HG03196 (cell line): ENCODE measurements at regions not wholly inside any gene's neighbourhood (a gene's known extent, or its start where the extent isn't known, plus 50 kb on each side); places are given as distances from the start of the nearest gene placed in this dataset.

Experiments used
- ATAC-seq: cut with Tn5 transposase; IDR thresholded peaks from one replicate; pipeline ENCODE4 v1.9.1; 2021; ENCODE audit not compliant: unreplicated experiment

GRCh38 chr22:49193901-49194465 lies 633.7 kb downstream of the BRD1 start:
- ATAC-seq = no peak

GRCh38 chr22:49193348-49193747 lies 634.3 kb downstream of the BRD1 start:
- no peak for ATAC-seq

GRCh38 chr22:49192857-49193250 lies 634.8 kb downstream of the BRD1 start:
- no peak for ATAC-seq

GRCh38 chr22:49192180-49192856 lies 635.4 kb downstream of the BRD1 start:
- no peak for ATAC-seq

- no peak for ATAC-seq
Measured at GRCh38 chr22:49191506-49191980, 636.1 kb downstream of the BRD1 start.

- no peak for ATAC-seq
Measured at GRCh38 chr22:49190816-49191505, 636.7 kb downstream of the BRD1 start.

- ATAC-seq = no peak
Measured at GRCh38 chr22:49189871-49190270, 637.8 kb downstream of the BRD1 start.

- no peak for ATAC-seq
Measured at GRCh38 chr22:49188591-49188990, 639.1 kb downstream of the BRD1 start.

GRCh38 chr22:49188091-49188490 lies 639.6 kb downstream of the BRD1 start:
- ATAC-seq = no peak

- no peak for ATAC-seq
Measured at GRCh38 chr22:49186762-49187161, 640.9 kb downstream of the BRD1 start.

GRCh38 chr22:49186293-49186692 lies 641.4 kb downstream of the BRD1 start:
- ATAC-seq = no peak

- no peak for ATAC-seq
Measured at GRCh38 chr22:49185312-49185969, 642.2 kb downstream of the BRD1 start.

GRCh38 chr22:49184736-49185135 lies 642.9 kb downstream of the BRD1 start:
- ATAC-seq = no peak

- ATAC-seq = no peak
Measured at GRCh38 chr22:49183826-49184216, 643.9 kb downstream of the BRD1 start.

GRCh38 chr22:49183208-49183825 lies 644.4 kb downstream of the BRD1 start:
- ATAC-seq = no peak

- no peak for ATAC-seq
Measured at GRCh38 chr22:49182416-49182815, 645.3 kb downstream of the BRD1 start.

- no peak for ATAC-seq
Measured at GRCh38 chr22:49181942-49182341, 645.7 kb downstream of the BRD1 start.

- ATAC-seq = no peak
Measured at GRCh38 chr22:49181431-49181830, 646.2 kb downstream of the BRD1 start.

GRCh38 chr22:49180683-49181024 lies 647.0 kb downstream of the BRD1 start:
- no peak for ATAC-seq

- ATAC-seq = no peak
Measured at GRCh38 chr22:49179886-49180682, 647.6 kb downstream of the BRD1 start.

- ATAC-seq = no peak
Measured at GRCh38 chr22:49179175-49179574, 648.5 kb downstream of the BRD1 start.
